HG02759 (cell line): ENCODE measurements at regions not wholly inside any gene's neighbourhood (a gene's known extent, or its start where the extent isn't known, plus 50 kb on each side); places are given as distances from the start of the nearest gene placed in this dataset.
"Not testable (repeated sequence)": the region's sequence is repeated elsewhere in the genome, so short reads cannot be mapped to it uniquely, and the experiment has no call there.

ENCODE experiments used
- ATAC-seq: cut with Tn5 transposase; IDR thresholded peaks from one replicate; pipeline ENCODE4 v1.9.1; 2021; ENCODE audit warnings: mild to moderate bottlenecking, moderate library complexity; ENCODE audit not compliant: unreplicated experiment

DNA sequence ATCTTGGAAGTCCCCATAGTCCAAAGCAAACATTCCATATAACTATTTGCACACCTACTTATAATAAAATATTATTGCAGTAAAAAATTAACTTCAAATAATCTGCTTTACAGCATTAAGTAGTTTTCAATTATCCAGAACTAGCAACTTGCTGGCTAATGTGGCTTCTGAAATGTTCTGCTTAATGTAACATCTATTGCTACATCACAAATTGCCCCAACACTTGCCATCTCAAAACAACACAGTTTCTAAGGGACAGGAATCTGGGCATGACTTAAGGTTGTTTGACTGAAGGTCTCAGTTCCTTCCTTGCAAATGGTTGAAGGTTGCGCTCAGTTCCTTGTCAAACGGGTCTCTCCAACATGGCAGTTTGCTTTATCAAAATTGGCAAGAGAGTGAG, 378.5 kb upstream of the SEMA3C start:
- no peak for ATAC-seq

GRCh38 chr7:81296726-81297125, 377.9 kb upstream of the SEMA3C start:
- ATAC-seq: no peak

DNA sequence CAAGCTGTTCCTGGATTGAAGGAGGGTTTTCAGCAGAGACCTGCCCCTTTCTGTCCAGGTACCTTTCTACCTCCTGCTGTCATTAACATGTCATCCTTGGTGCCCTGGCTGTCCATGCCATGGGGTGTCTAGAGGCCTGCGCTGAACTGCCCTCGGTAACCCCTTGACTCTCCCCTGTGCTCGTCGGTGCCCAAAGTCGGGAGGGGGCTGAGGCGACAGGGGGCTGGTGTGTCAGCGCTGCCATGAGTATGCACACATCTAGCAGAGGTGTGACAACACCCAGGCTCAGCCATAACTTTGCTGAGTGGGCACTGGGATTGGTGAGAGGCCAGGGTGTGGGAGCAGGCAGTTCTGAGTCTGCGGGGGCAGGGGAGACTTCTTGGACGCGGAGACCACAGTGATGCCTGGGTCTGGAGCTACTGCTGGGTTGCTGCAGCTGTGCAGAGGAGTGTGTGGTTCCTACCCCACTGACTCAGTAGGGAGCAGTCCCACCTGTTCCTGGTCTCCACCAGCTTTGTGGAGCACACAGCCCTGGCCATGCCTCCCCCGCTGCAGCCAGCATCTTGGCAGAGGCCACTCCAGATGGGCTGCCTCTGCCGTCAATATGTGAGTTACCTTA, 376.2 kb upstream of the SEMA3C start:
- no peak for ATAC-seq

GRCh38 chr7:81293806-81294205, 375.0 kb upstream of the SEMA3C start:
- ATAC-seq: no peak

- ATAC-seq: not testable (repeated sequence)
These were observed 367.9 kb upstream of the SEMA3C start for GRCh38 chr7:81286754-81287153.

DNA sequence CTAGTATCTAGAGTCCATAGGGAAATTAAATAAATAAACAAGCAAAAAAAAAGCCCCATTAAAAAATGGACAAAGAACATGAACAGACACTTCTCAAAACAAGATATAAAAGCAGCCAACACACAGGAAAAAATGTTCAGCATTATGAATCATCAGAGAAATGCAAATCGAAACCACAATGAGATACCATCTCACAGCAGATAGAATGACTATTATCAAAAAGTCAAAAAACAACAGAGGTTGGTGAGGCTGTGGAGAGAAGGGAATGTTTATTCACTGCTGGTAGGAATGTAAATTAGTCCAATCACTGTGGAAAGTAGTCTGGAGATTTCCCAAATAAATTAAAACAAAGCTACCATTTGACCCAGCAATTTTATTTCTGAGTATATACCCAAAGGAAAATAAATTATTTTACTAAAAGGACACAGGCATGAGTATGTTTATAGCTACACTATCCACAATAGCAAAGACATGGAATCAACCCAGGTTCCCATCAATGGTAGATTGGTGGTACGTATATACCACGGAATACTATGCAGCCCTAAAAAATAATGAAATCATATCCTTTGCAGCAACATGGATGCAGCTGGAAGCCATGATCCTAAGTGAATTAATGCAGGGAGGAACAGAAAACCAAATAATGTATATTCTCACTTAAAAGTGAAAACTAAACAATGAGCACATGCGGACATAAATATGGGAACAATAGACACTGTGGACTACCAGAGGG, 366.5 kb upstream of the SEMA3C start:
- ATAC-seq: no peak

DNA sequence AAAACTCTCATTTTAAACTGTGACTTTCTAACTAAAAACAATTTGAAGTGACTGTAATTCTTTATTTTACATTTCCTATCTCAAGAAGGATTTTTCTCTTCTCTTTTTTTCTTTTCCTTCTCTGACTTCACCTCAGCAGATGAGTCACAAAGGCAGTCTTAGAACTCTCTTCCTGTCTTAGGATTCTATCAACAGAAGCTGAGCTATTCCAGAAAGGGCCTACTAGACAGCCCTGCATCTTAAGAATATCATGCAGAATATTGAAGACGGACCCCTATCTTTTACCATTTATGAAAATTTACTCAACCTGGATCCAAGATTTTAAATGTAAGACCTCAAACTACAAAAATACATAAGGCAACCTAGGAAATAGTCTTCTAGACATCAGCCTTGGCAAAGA, 365.7 kb upstream of the SEMA3C start:
- no peak for ATAC-seq

DNA sequence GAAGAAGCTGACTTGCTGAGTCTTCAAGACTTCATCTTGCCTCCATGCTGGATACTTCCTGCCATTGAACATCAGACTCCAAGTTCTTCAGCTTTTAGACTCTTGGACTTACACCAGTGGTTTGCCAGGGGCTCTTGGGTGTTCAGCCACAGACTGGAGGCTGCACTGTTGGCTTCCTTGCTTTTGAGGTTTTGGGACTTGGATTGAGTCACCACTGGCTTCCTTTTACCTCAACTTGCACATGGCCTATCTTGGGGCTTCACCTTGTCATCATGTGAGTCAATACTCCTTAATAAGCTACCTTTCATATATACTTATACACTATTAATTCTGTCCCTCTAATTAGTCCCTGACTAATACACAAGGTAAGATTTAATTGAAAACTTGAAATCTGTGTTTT, 361.7 kb upstream of the SEMA3C start:
- ATAC-seq: no peak

GRCh38 chr7:81277691-81278090, 358.8 kb upstream of the SEMA3C start:
- no peak for ATAC-seq

- ATAC-seq: no peak
These were observed 354.9 kb upstream of the SEMA3C start for GRCh38 chr7:81273601-81274397.

DNA sequence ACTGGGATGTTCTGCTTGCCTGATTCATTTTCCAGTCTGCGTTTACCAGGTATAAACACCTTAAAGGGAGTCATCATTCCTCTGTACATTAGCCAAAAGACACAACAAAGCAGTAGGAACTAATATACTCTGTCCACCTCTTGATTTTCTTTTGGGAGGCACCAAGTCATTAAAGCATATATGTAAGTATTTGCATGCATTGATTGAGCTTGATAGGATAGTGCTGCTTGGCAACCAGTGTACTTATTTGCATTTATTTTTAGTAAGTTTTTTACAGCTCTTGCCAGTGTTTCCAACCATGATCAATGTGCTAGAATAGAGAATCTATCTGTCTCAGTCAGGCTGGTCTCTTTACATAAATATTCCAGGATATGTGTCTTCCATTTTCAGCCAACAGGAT, 353.3 kb upstream of the SEMA3C start:
- ATAC-seq: no peak

GRCh38 chr7:81268551-81268950, 349.7 kb upstream of the SEMA3C start:
- no peak for ATAC-seq

DNA sequence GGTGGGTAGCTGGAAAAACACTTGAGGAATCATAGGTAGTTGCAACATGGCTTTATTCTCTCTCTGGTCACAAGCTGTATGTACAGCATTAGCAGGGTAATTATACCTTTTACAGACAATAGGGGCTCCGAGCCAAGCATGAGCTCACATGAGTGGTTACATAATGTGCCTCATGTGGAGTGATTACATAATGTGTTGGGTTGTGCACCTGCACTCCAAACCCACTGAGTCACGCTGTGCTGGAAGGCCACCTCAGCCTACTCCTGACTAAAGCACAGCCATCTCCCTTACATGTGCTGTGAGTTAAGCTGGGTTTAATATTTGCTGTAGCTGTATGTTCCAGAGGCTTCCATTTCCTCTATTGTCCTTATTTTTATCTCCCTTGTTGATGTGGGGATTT, 348.7 kb upstream of the SEMA3C start:
- no peak for ATAC-seq

DNA sequence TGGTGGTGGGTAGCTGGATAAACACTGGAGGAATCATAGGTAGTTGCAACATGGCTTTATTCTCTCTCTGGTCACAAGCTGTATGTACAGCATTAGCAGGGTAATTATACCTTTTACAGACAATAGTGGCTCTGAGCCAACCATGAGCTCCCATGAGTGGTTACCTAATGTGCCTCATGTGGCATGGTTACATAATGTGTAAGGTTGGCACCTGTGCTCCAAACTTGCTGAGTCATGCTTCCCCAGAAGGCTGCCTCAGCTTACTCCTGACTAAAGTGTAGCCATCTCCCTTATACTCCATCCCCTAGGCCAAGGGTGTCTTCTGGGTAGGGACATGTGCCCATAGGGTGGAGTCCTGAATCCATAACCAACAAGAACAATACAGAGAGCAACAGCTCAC, 345.3 kb upstream of the SEMA3C start:
- ATAC-seq: no peak

DNA sequence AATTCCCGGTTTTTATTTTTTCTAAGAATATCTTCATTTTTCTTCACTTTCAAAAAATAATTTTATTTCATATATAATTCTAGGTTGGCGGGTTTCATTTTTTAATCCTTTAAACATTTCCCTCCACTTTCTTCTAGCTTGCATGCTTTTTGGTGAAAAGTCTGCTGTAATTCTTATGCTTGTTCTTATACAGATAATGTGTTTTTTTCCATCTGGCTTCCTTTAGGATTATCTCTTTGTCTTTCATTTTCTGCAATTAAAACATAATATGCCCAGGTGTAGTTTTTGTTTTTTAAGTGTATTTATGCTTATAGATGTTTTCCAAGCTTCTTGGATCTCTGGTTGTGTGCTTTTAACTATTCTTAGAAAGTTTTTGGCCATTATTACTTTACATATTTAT, 341.3 kb upstream of the SEMA3C start:
- ATAC-seq: no peak

DNA sequence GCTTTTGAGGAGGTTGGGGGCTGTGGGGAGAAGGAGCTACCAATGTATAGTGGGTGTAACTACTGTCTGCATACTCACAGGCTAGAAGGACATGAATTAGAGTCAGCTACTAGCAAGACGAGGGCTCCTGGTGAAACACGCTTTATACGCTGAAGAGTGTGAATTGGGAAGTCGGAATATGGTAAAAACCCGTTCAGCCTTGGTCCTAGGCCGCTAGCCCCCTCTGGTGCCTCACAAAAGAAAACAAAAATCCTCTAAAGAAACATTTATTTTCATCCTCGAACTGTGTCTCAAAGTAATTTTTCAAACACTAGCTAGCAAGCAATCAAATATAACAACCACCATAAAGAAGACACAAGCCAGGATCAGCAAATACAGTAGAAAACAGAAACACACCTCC, 338.1 kb upstream of the SEMA3C start:
- ATAC-seq: no peak

DNA sequence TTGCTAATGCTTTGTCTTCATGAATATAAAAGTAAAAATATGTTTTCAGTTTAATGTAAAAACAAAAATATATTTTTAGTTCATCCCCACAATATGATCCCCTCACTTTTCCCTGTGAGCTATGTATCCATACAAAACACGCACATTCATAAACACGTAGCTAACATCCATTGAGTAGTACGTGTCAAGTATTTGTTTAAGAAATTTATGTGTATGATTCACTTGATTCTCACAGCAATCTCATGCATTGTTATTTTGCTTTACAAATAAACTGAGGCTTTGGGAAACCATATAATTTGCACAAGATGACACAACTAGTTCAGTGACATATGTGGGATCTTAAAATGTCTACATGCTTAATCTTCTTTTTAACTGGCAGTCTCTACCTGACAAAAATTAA, 329.6 kb upstream of the SEMA3C start:
- ATAC-seq: no peak

DNA sequence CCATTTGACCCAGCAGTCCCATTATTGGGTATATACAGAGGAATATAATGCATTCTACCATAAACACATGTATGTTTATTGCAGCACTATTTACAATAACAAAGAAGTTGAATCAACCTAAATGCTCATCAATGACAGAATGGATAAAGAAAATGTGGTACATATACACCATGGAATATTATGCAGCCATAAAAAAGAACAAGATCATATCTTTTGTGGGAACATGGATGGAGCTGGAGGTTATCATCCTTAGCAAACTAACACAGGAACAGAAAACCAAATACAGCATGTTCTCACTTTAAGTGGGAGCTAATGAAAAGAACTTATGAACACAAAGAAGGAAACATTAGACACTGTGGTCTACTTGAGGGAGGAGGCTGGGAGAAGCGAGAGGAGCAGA, 328.5 kb upstream of the SEMA3C start:
- ATAC-seq: not testable (repeated sequence)

GRCh38 chr7:81245353-81245752, 326.5 kb upstream of the SEMA3C start:
- no peak for ATAC-seq

- ATAC-seq: no peak
These were observed 325.4 kb upstream of the SEMA3C start for GRCh38 chr7:81244224-81244623.

DNA sequence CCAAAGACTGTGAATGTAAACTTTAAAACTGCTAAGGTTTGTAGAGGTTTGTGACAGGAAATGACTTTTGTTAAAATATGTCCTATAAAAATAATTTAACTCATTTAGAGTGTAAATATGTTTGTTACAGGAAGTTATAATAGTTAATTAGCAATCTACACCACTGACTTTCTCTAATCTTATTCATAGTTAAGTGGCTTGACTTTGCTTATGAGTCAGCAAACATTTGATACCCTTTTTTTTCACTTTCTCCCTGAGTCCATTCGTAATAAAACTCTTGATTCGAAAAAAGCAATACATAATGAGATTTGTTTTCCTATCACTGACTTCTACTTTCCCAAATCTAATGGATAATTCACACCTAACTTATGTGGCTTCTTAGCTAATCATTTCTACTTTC, 317.7 kb upstream of the SEMA3C start:
- no peak for ATAC-seq

DNA sequence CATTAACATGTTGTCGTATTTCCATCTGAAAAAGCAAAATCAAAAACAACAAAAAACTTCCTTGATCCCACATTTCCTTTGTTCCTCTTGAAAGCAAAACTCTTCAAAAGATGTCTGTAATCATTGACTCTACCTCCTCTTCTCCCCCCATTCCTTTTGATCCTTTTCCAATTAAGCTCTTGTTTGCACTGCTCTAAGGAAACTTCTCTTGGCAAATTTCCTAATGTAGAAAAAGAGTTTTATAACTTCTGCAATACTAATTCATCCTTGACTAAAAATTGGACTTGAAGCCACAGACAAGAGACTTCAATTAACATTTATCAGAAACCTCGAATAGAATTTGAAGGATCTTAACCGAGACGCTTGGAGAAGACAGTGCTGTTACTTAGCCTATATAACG, 317.1 kb upstream of the SEMA3C start:
- no peak for ATAC-seq
